ENCODE measurements at regions not wholly inside any gene's neighbourhood (a gene's known extent, or its start where the extent isn't known, plus 50 kb on each side); places are given as distances from the start of the nearest gene placed in this dataset.
"Not testable (repeated sequence)": the region's sequence is repeated elsewhere in the genome, so short reads cannot be mapped to it uniquely, and the experiment has no call there.

- no peak for TF ChIP-seq CTCF (IDR thresholded peaks at IDR 0.05; ENCODE audit: low read depth, low read length, missing control alignments)
- DNase-seq (ENCODE audit: low read depth): no peak
- in situ Hi-C loops (cut with HindIII; ENCODE audit: low sequenced_read_pairs): no loop called here
- H3K4me3 ChIP-seq (ENCODE audit: low read depth, low read length): no peak overlapping the region
These were observed 1066.9 kb downstream of the BRD1 start for GRCh38 chr22:48760481-48761390.

- no peak for DNase-seq (ENCODE audit: low read depth)
- in situ Hi-C loops (cut with HindIII; ENCODE audit: low sequenced_read_pairs): no loop called here
- H3K4me3 ChIP-seq (ENCODE audit: low read depth, low read length): no peak overlapping the region
- TF ChIP-seq CTCF (IDR thresholded peaks at IDR 0.05; ENCODE audit: low read depth, low read length, missing control alignments): no peak
These were observed 1068.5 kb downstream of the BRD1 start for GRCh38 chr22:48758881-48759875.

- TF ChIP-seq CTCF (IDR thresholded peaks at IDR 0.05; ENCODE audit: low read depth, low read length, missing control alignments): no peak
- DNase-seq (ENCODE audit: low read depth): no peak
- H3K4me3 ChIP-seq (ENCODE audit: low read depth, low read length): no peak overlapping the region
- in situ Hi-C loops (cut with HindIII; ENCODE audit: low sequenced_read_pairs): no loop called here
These were observed 1069.6 kb downstream of the BRD1 start for GRCh38 chr22:48757985-48758561.

- TF ChIP-seq CTCF (IDR thresholded peaks at IDR 0.05; ENCODE audit: low read depth, low read length, missing control alignments): no peak
- DNase-seq (ENCODE audit: low read depth): no peak
- in situ Hi-C loops (cut with HindIII; ENCODE audit: low sequenced_read_pairs): no loop called here
- H3K4me3 ChIP-seq (ENCODE audit: low read depth, low read length): no peak overlapping the region
These were observed 1070.1 kb downstream of the BRD1 start for GRCh38 chr22:48757581-48757980.

GRCh38 chr22:48757135-48757534, 1070.5 kb downstream of the BRD1 start:
- in situ Hi-C loops (cut with HindIII; ENCODE audit: low sequenced_read_pairs); DNase-seq (ENCODE audit: low read depth): not testable (repeated sequence)

GRCh38 chr22:48756146-48757111, 1071.2 kb downstream of the BRD1 start:
- no peak for DNase-seq (ENCODE audit: low read depth)
- no peak overlapping the region for H3K4me3 ChIP-seq (ENCODE audit: low read depth, low read length)
- TF ChIP-seq CTCF (IDR thresholded peaks at IDR 0.05; ENCODE audit: low read depth, low read length, missing control alignments): no peak
- in situ Hi-C loops (cut with HindIII; ENCODE audit: low sequenced_read_pairs): no loop called here

More at GRCh38 chr22:48757135-48757534, 1070.5 kb downstream of the BRD1 start:
- not testable (repeated sequence) for H3K4me3 ChIP-seq (ENCODE audit: low read depth, low read length)
